PFSK-1 (cell line): ENCODE measurements at regions not wholly inside any gene's neighbourhood (a gene's known extent, or its start where the extent isn't known, plus 50 kb on each side); places are given as distances from the start of the nearest gene placed in this dataset.

ENCODE experiments used
- FOXP2 ChIP-seq: optimal IDR thresholded peaks from 2 replicates; pipeline ENCODE3; 2011; ENCODE audit warnings: borderline replicate concordance, control low read depth, inconsistent platforms; ENCODE audit not compliant: insufficient read depth; ENCODE audit errors: extremely low read length, extremely low read depth
- POLR2AphosphoS5 ChIP-seq: IDR thresholded peaks from 2 replicates; pipeline ENCODE4 v1.6.1; 2012; ENCODE audit warnings: low read depth, mild to moderate bottlenecking, control low read depth, low read length, moderate library complexity
- SIN3A ChIP-seq: IDR thresholded peaks from 2 replicates; pipeline ENCODE4 v1.6.1; 2012; ENCODE audit warnings: mild to moderate bottlenecking, low read length, moderate library complexity, borderline replicate concordance; ENCODE audit not compliant: insufficient read depth
- TAF1 ChIP-seq: IDR thresholded peaks from 2 replicates; pipeline ENCODE4 v1.6.1; 2012; ENCODE audit warnings: low read length, control low read depth, borderline replicate concordance; ENCODE audit not compliant: insufficient read depth
- TF ChIP-seq, protein P1 (sequence below), 2 experiments: IDR thresholded peaks; 2 replicates each; pipeline versions ENCODE4 v1.6.1 to v1.8.0; 2011 to 2012; ENCODE audit warnings: low read depth in 2 of 2, low read length in 2 of 2, control low read depth in 1 of 2, inconsistent platforms in 1 of 2, mild to moderate bottlenecking in 1 of 2, moderate library complexity in 1 of 2; ENCODE audit not compliant: insufficient read depth in 1 of 2

DNA sequence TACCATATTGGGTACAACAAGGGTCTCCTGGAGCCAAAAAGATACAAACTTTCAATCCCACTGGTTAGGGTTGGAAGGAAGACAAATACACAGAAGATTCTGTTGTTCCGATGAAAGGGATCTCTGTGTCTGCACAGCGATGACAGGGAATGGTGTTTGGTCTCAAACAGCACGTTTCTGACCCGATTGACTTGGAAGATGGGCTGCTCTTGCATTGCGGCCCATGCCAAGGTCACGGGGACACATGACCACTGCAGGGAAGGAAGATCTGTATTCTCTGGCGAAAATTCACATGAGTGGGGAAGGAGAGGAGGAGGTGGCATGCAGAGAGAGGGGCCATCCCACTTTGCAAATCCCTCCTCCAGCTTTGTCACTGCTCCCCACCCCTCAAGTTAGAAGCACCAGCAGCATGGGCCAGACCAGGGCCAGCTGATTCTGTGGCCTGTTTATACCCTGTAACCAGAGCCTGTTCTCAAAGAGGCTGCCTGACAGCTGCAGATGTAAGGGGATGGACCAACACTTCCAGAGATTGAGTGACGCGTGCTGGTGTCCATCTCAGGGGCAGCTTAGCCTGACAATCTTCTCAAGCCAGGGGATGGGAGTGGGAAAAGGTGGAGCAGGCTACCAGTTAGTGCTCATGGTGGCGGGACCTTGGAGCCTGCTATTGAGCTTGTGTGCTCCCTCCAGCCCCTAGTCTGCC is 57.2 kb downstream of the TNP1 start:
- TF ChIP-seq FOXP2 (no peak), TAF1 (no peak), SIN3A (no peak), POLR2AphosphoS5 (no peak)
- TF ChIP-seq, protein P1, sequence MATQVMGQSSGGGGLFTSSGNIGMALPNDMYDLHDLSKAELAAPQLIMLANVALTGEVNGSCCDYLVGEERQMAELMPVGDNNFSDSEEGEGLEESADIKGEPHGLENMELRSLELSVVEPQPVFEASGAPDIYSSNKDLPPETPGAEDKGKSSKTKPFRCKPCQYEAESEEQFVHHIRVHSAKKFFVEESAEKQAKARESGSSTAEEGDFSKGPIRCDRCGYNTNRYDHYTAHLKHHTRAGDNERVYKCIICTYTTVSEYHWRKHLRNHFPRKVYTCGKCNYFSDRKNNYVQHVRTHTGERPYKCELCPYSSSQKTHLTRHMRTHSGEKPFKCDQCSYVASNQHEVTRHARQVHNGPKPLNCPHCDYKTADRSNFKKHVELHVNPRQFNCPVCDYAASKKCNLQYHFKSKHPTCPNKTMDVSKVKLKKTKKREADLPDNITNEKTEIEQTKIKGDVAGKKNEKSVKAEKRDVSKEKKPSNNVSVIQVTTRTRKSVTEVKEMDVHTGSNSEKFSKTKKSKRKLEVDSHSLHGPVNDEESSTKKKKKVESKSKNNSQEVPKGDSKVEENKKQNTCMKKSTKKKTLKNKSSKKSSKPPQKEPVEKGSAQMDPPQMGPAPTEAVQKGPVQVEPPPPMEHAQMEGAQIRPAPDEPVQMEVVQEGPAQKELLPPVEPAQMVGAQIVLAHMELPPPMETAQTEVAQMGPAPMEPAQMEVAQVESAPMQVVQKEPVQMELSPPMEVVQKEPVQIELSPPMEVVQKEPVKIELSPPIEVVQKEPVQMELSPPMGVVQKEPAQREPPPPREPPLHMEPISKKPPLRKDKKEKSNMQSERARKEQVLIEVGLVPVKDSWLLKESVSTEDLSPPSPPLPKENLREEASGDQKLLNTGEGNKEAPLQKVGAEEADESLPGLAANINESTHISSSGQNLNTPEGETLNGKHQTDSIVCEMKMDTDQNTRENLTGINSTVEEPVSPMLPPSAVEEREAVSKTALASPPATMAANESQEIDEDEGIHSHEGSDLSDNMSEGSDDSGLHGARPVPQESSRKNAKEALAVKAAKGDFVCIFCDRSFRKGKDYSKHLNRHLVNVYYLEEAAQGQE (IDR thresholded peaks at IDR 0.05; ENCODE audit: insufficient read depth in 1 of 2, low read depth in 2 of 2, low read length in 2 of 2), result no peak

DNA sequence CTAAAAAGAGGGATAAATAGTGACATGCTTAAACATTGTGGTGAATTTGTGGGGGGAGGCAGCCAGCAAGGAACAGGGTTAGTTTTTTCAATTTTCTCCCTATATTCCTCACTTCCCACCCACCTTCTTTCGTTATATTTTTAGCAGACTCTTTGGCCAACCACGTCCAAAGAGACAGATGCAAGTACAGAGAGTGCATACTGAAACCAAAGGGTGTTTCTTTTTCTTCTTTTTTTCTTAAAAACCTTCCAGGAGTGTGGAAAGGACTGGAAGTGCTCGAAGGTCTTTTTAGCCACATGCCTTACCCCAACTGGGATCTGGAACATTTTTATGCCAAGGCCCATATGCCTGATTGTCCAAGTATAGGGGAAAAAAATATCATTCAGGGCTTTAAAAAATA is 59.0 kb downstream of the TNP1 start:
- TF ChIP-seq POLR2AphosphoS5 (no peak), TAF1 (no peak), SIN3A (no peak), FOXP2 (no peak)
- TF ChIP-seq, protein P1 (IDR thresholded peaks at IDR 0.05; ENCODE audit: insufficient read depth in 1 of 2, low read depth in 2 of 2, low read length in 2 of 2), result no peak

DNA sequence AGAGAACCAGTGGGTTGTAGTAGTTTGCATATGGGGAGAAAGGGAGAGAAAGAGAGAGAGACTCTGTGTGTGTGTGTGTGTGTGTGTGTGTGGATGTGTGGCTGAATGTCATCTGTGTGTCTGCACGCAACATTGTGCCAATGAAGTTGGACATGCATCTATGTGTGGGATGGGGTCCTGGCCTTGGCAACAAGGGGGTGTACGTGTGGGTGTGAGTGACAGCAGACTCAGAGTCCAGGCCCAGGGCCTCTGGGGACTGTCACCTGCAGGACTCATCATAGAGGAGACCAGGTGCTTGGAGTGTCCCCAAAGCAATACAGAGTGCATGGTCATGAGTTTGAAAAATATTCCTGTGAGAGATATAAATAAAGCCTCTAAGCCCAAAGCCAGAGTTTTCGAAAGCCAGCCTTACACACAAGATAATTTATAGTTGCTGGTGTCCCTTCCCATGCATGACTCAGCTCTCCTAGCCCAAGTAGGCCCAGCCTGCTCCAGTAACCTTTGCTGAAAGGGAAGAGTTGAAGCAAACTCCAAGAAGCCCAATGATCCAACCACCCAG is 59.9 kb downstream of the TNP1 start:
- TF ChIP-seq POLR2AphosphoS5 (no peak), SIN3A (no peak), TAF1 (no peak), FOXP2 (no peak)
- TF ChIP-seq, protein P1 (IDR thresholded peaks at IDR 0.05; ENCODE audit: insufficient read depth in 1 of 2, low read depth in 2 of 2, low read length in 2 of 2), result no peak

DNA sequence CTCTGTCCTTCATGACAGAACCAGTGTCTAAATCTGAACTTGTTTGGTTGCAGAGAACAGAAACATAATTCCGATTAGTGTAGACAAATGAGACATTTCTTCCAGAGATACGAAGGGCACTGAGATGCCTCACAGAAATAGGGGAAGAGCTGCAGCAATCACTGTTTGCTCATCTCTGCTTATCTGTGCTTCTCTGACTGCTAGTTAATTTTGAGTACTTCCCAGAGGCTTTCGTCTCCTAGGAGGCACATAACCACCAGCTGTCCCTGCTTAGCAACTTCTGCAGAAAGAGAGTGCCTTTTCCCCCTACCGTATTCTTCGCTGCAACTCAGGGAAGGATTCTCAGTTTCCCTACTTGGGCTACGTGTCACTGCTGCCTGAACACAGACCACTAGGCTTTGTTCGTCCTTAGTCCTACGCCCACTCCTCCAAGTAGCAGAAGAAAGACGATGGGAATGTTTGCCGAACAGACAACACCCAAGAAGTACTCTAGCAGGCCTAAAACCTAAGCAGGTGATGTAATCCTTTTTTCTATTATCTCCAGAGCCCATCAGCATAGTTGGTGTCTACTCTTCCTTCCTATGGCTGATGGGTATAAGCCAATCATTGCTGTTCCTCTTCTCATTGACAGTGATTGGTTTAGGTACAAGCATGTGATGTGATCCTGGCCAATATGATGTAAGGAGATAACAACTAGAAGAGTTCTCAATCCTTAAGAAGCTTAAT is 63.6 kb downstream of the TNP1 start:
- no peak for TF ChIP-seq FOXP2
- no peak for TF ChIP-seq TAF1
- TF ChIP-seq SIN3A, result no peak
- TF ChIP-seq POLR2AphosphoS5, result no peak
- TF ChIP-seq, protein P1 (IDR thresholded peaks at IDR 0.05; ENCODE audit: insufficient read depth in 1 of 2, low read depth in 2 of 2, low read length in 2 of 2), result no peak
